IMR-90 (cell line): ENCODE measurements at regions not wholly inside any gene's neighbourhood (a gene's known extent, or its start where the extent isn't known, plus 50 kb on each side); places are given as distances from the start of the nearest gene placed in this dataset.
"Not testable (repeated sequence)": the region's sequence is repeated elsewhere in the genome, so short reads cannot be mapped to it uniquely, and the experiment has no call there.

Experiments
- ATAC-seq: fragments of 200-7000 bp; cut with Tn5 transposase; 2 replicates; pipeline ENCODE4 v1.9.1; 2020; ENCODE audit warnings: low read depth, mild to moderate bottlenecking, moderate library complexity
- BruUV-seq: library from RNA; stranded (reverse); fragments of 400-500 nt; replicated peaks from 2 replicates; lab custom pipeline; 2021; lab: Mats Ljungman, UMichigan
- CTCF ChIA-PET: fragments of 300-600 bp; formaldehyde crosslinking; extraction: SDS; loops from one replicate; lab custom pipeline; 2021; ENCODE audit warnings: antibody characterized with exemption; lab: Yijun Ruan, JAX
- POLR2A ChIA-PET: fragments of 300-600 bp; sonication (Branson Sonifier 250); formaldehyde crosslinking; loops from one replicate; lab custom pipeline; 2022; ENCODE audit warnings: antibody characterized with exemption; ENCODE audit not compliant: unreplicated experiment; lab: Charles Lee
- DNase-seq: peaks from one replicate; pipeline ENCODE4 v3.0.0; 2013
- H2AFZ ChIP-seq: replicated peaks from 2 replicates; pipeline ENCODE3; 2013; ENCODE audit warnings: low read length, mild to moderate bottlenecking; ENCODE audit not compliant: poor library complexity
- H2AK5ac ChIP-seq: 2 replicates; pipeline ENCODE4 v1.6.1; 2013; ENCODE audit warnings: low read depth, low read length, inconsistent platforms
- H2AK9ac ChIP-seq: replicated peaks from 2 replicates; pipeline ENCODE3; 2013; ENCODE audit warnings: mild to moderate bottlenecking, low read depth, low read length, moderate library complexity; ENCODE audit not compliant: poor library complexity
- H2BK120ac ChIP-seq: 2 replicates; pipeline ENCODE4 v1.6.1; 2013; ENCODE audit warnings: low read depth, low read length, inconsistent platforms
- H2BK15ac ChIP-seq: 3 replicates; pipeline ENCODE4 v1.6.1; 2013; ENCODE audit warnings: low read depth, low read length, inconsistent platforms
- H2BK20ac ChIP-seq: 2 replicates; pipeline ENCODE4 v1.6.1; 2013; ENCODE audit warnings: low read depth, mild to moderate bottlenecking, inconsistent platforms, low read length, moderate library complexity
- H2BK5ac ChIP-seq: 2 replicates; pipeline ENCODE4 v1.6.1; 2013; ENCODE audit warnings: mild to moderate bottlenecking, low read depth, low read length, inconsistent platforms; ENCODE audit not compliant: poor library complexity, severe bottlenecking
- H3K14ac ChIP-seq: replicated peaks from 2 replicates; pipeline ENCODE4 v1.6.1; 2013; ENCODE audit warnings: low read depth, low read length, inconsistent platforms
- H3K18ac ChIP-seq: 2 replicates; pipeline ENCODE4 v1.6.1; 2013; ENCODE audit warnings: low read depth, low read length, control low read depth
- H3K23ac ChIP-seq: 2 replicates; pipeline ENCODE4 v1.6.1; 2013; ENCODE audit warnings: low read depth, low read length, inconsistent platforms
- H3K27ac ChIP-seq: 2 replicates; pipeline ENCODE4 v1.5.1; 2013; ENCODE audit warnings: mild to moderate bottlenecking, control low read depth, low read length; ENCODE audit not compliant: insufficient read depth
- H3K27me3 ChIP-seq: 2 replicates; pipeline ENCODE4 v1.6.1; 2013; ENCODE audit warnings: low read length; ENCODE audit not compliant: control insufficient read depth, insufficient read depth
- H3K36me3 ChIP-seq: 2 replicates; pipeline ENCODE4 v1.6.1; 2013; ENCODE audit warnings: low read length, mixed read lengths; ENCODE audit not compliant: control insufficient read depth, insufficient read depth
- H3K4ac ChIP-seq: 2 replicates; pipeline ENCODE4 v1.6.1; 2013; ENCODE audit warnings: low read depth, low read length, inconsistent platforms
- H3K4me1 ChIP-seq: 2 replicates; pipeline ENCODE4 v1.6.1; 2013; ENCODE audit warnings: low read length, mixed read lengths; ENCODE audit not compliant: control insufficient read depth, insufficient read depth
- H3K4me2 ChIP-seq: 2 replicates; pipeline ENCODE4 v1.6.1; 2013; ENCODE audit warnings: low read depth, mild to moderate bottlenecking, control low read depth, low read length, moderate library complexity
- H3K4me3 ChIP-seq: 2 replicates; pipeline ENCODE4 v1.5.1; 2013; ENCODE audit warnings: low read depth, mild to moderate bottlenecking, control low read depth, low read length, moderate library complexity; ENCODE audit not compliant: insufficient read depth
- H3K56ac ChIP-seq: 2 replicates; pipeline ENCODE4 v1.6.1; 2013; ENCODE audit warnings: low read length, inconsistent platforms; ENCODE audit not compliant: insufficient read depth; ENCODE audit errors: extremely low read depth
- H3K79me1 ChIP-seq, 2 experiments: 2 replicates each; pipeline ENCODE4 v1.6.1; 2013; ENCODE audit warnings: low read length in 2 of 2, inconsistent platforms in 1 of 2, low read depth in 1 of 2
- H3K9ac ChIP-seq: 2 replicates; pipeline ENCODE4 v1.6.1; 2013; ENCODE audit warnings: low read depth, low read length, control low read depth
- H3K9me1 ChIP-seq: 2 replicates; pipeline ENCODE4 v1.6.1; 2013; ENCODE audit warnings: low read length, inconsistent platforms; ENCODE audit not compliant: insufficient read depth
- H3K9me3 ChIP-seq: 2 replicates; pipeline ENCODE4 v1.6.1; 2013; ENCODE audit warnings: low read length; ENCODE audit not compliant: control insufficient read depth, insufficient read depth
- H4K20me1 ChIP-seq: 2 replicates; pipeline ENCODE4 v1.6.1; 2013; ENCODE audit warnings: low read length, inconsistent platforms; ENCODE audit not compliant: insufficient read depth
- H4K5ac ChIP-seq: 2 replicates; pipeline ENCODE4 v1.6.1; 2013; ENCODE audit warnings: mild to moderate bottlenecking, low read depth, low read length, control low read depth
- H4K8ac ChIP-seq, 2 experiments: 2 replicates each; pipeline ENCODE4 v1.6.1; 2013; ENCODE audit warnings: low read depth in 2 of 2, low read length in 2 of 2, control low read depth in 1 of 2, inconsistent platforms in 1 of 2
- H4K91ac ChIP-seq: 2 replicates; pipeline ENCODE4 v1.6.1; 2013; ENCODE audit warnings: low read depth, low read length, inconsistent platforms; ENCODE audit not compliant: insufficient read depth
- WGBS, 2 experiments: methylation state at CpG; one replicate each; pipeline versions ENCODE4 v1.1.5 to v1.1.7; 2013; ENCODE audit warnings: missing lambda C conversion rate in 2 of 2; ENCODE audit not compliant: insufficient read length in 1 of 2; ENCODE audit errors: extremely low coverage in 2 of 2; 5-methylcytosine and 5-hydroxymethylcytosine counted together
- dilution Hi-C: fragments of 300-500 bp; cut with HindIII; formaldehyde crosslinking; loops from one replicate; pipeline ENCODE4 v1.14.3; 2018; ENCODE audit warnings: low sequenced_read_pairs; ENCODE audit not compliant: unreplicated experiment
- in situ Hi-C: fragments of 300-500 bp; cut with MboI; formaldehyde crosslinking; loops from 3 replicates; pipeline ENCODE4 v1.14.3; 2019; ENCODE audit warnings: low sequenced_read_pairs, inconsistent platforms, mixed read lengths
- intact Hi-C: fragments of 100-400 bp; cut with micrococcal nuclease; formaldehyde crosslinking; loops from 2 replicates; pipeline ENCODE4 v1.10.0; 2022

GRCh38 chr3:177353879-177354278, 156.6 kb upstream of the TBL1XR1 start:
- H3K9me3 ChIP-seq, H2BK120ac ChIP-seq, H4K8ac ChIP-seq, H2AK9ac ChIP-seq, POLR2A ChIA-PET, H2AK5ac ChIP-seq, H3K9ac ChIP-seq, H2BK20ac ChIP-seq, CTCF ChIA-PET, H2BK15ac ChIP-seq, H4K5ac ChIP-seq, H3K27ac ChIP-seq, H2BK5ac ChIP-seq, H3K18ac ChIP-seq, H2AFZ ChIP-seq, H3K56ac ChIP-seq, H3K79me1 ChIP-seq, H3K9me1 ChIP-seq, ATAC-seq, H3K36me3 ChIP-seq, DNase-seq, H3K14ac ChIP-seq, H4K91ac ChIP-seq, H3K27me3 ChIP-seq, intact Hi-C loops, dilution Hi-C loops, H3K4ac ChIP-seq, H3K4me3 ChIP-seq, BruUV-seq, H4K20me1 ChIP-seq, H3K4me2 ChIP-seq, H3K23ac ChIP-seq: not testable (repeated sequence)
- in situ Hi-C loops = loop anchor here (10.0 kb wide), 1 partner anchor 299 kb away; no protein-coding TSS in a partner anchor
- 100% methylated on average over 1 of the region's 3 CpGs; no CpG with 5 or more reads in 1 of the 2 experiments for WGBS, 2 experiments
- peaks cover 17% of the 10 kb centered on the region for H3K4me1 ChIP-seq
